ENCODE measurements at regions not wholly inside any gene's neighbourhood (a gene's known extent, or its start where the extent isn't known, plus 50 kb on each side); places are given as distances from the start of the nearest gene placed in this dataset.

DNA sequence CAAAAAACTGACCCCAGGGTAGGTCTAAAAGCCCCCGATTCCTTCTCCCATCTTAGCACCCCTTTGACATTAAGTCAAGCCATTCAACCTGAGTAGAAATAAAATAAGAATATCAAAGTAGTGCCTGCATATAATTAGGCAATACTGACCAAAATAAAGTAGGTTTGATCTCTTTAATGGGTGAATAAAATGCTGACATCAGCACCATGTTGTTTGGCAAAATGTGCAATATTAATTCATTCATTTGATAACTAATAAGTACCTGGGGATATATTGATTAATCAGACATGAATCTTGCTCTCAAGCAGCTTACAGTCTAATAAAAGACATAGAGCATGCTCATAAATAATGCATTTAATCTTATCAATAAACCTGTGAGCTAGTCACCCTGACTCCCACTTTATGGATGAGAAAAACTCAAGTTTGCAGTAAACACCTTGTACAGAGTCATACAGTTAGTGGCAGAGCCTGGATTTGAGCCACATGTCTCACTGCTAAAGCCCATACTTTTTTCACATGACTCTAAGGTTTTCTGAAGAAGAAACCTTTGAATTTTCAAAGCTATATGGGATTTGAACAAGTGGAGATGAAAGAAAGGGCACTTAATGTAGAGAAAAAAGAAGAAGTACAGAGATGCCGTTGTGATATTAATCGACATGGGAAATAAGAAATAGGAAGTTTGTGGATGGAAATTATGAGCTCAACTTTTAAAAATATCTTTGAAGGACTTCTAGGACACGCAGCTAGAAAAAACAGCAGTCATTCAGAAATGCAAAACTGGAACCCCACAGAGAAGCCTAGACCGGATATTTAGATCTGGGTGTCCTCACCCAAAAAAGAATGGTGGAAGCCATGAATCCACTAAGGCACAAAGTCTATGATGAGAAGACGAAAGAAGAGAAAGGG, 183.9 kb downstream of the TOMM20 start:
- TF ChIP-seq, protein P1, sequence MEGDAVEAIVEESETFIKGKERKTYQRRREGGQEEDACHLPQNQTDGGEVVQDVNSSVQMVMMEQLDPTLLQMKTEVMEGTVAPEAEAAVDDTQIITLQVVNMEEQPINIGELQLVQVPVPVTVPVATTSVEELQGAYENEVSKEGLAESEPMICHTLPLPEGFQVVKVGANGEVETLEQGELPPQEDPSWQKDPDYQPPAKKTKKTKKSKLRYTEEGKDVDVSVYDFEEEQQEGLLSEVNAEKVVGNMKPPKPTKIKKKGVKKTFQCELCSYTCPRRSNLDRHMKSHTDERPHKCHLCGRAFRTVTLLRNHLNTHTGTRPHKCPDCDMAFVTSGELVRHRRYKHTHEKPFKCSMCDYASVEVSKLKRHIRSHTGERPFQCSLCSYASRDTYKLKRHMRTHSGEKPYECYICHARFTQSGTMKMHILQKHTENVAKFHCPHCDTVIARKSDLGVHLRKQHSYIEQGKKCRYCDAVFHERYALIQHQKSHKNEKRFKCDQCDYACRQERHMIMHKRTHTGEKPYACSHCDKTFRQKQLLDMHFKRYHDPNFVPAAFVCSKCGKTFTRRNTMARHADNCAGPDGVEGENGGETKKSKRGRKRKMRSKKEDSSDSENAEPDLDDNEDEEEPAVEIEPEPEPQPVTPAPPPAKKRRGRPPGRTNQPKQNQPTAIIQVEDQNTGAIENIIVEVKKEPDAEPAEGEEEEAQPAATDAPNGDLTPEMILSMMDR (IDR thresholded peaks at IDR 0.05), result no peak
- TF ChIP-seq POLR2AphosphoS5 (IDR thresholded peaks at IDR 0.05; ENCODE audit: low read depth, low read length) (no peak), REST (IDR thresholded peaks at IDR 0.05; ENCODE audit: insufficient read depth in 1 of 2, low read depth in 2 of 2, low read length in 1 of 2) (no peak), TCF7L2 (IDR thresholded peaks at IDR 0.05; ENCODE audit: low read depth, low read length) (no peak), SIN3A (IDR thresholded peaks at IDR 0.05; ENCODE audit: borderline replicate concordance, insufficient read depth, low read depth, low read length) (no peak)

All from Panc1 (cell line).